Small intestine (tissue), 7 donors: ENCODE measurements at regions not wholly inside any gene's neighbourhood (a gene's known extent, or its start where the extent isn't known, plus 50 kb on each side); places are given as distances from the start of the nearest gene placed in this dataset.
"Not testable (repeated sequence)": the region's sequence is repeated elsewhere in the genome, so short reads cannot be mapped to it uniquely, and the experiment has no call there.

Experiments used
- DNase-seq, 2 donors: peaks; one replicate each; pipeline versions ENCODE4 v3.0.0 to v3.0.0-alpha.2; 2013
- FAIRE-seq: peaks from 2 replicates; lab custom pipeline; 2012; peaks lifted over from hg19 to GRCh38; lab: Jason Lieb, UNC
- H3K27ac ChIP-seq, 3 donors: one replicate each; pipeline ENCODE4 v1.5.1; 2013; ENCODE audit warnings: low read length in 2 of 3, mild to moderate bottlenecking in 2 of 3, control low read depth in 1 of 3, inconsistent platforms in 1 of 3, low read depth in 1 of 3, moderate library complexity in 1 of 3
- H3K27me3 ChIP-seq, 3 donors: one replicate each; pipeline ENCODE4 v1.6.1; 2013; ENCODE audit warnings: low read length in 3 of 3, inconsistent platforms in 1 of 3; ENCODE audit not compliant: control insufficient read depth in 3 of 3, insufficient read depth in 3 of 3
- H3K36me3 ChIP-seq, 3 donors: one replicate each; pipeline ENCODE4 v1.6.1; 2013; ENCODE audit warnings: low read length in 3 of 3, inconsistent platforms in 1 of 3, low read depth in 1 of 3, mild to moderate bottlenecking in 1 of 3, moderate library complexity in 1 of 3; ENCODE audit not compliant: control insufficient read depth in 3 of 3, insufficient read depth in 2 of 3
- H3K4me1 ChIP-seq, 3 donors: one replicate each; pipeline ENCODE4 v1.6.1; 2013; ENCODE audit warnings: low read length in 2 of 3, inconsistent platforms in 1 of 3, low read depth in 1 of 3, mild to moderate bottlenecking in 1 of 3, moderate library complexity in 1 of 3; ENCODE audit not compliant: control insufficient read depth in 3 of 3, insufficient read depth in 2 of 3
- H3K4me3 ChIP-seq, 3 donors: one replicate each; pipeline ENCODE4 v1.5.1; 2013; ENCODE audit warnings: low read length in 3 of 3, control low read depth in 1 of 3, inconsistent platforms in 1 of 3, low read depth in 1 of 3, mild to moderate bottlenecking in 1 of 3, moderate library complexity in 1 of 3
- H3K9me3 ChIP-seq, 2 donors: one replicate each; pipeline ENCODE4 v1.6.1; 2013; ENCODE audit warnings: low read depth in 1 of 2, low read length in 1 of 2; ENCODE audit not compliant: control insufficient read depth in 2 of 2, insufficient read depth in 1 of 2
- WGBS, 3 donors: extraction: QIAGEN DNeasy Blood & Tissue Kit; methylation state at CpG; one replicate each; pipeline ENCODE4 v1.1.7; 2013; 5-methylcytosine and 5-hydroxymethylcytosine counted together
- donor health status: healthy with polysubstance abuse.
- donor health status: control.
- donor health status: control.
- donor health status: Bipolar disorder and iron deficiency.
- donor health status: healthy.

GRCh38 chr6:16991981-16992629 is 109.7 kb upstream of the STMND1 start:
- Histone ChIP-seq H3K27ac (no peak overlapping the region), H3K27me3 (no peaks in the 10 kb centered on the region), H3K4me3 (no peak overlapping the region), H3K4me1 (no peaks in the 10 kb centered on the region), H3K9me3 (peaks cover 0 to 17% of the 10 kb centered on the region in 2 donors), H3K36me3 (no peaks in the 10 kb centered on the region)
- 39 to 60% (median 42%) methylated on average over 3 of the region's 3 CpGs for whole genome bisulfite sequencing, 3 donors
- DNase-seq: no peak
- FAIRE-seq: no peak

- not testable (repeated sequence) for FAIRE-seq
- 64 to 75% (median 65%) methylated on average over 3 of the region's 3 CpGs for WGBS, 3 donors
Measured at GRCh38 chr6:16989976-16990375, 111.9 kb upstream of the STMND1 start.

GRCh38 chr6:16989382-16989781 is 112.5 kb upstream of the STMND1 start:
- whole genome bisulfite sequencing, 3 donors: 89 to 94% (median 93%) methylated on average over 2 of the region's 2 CpGs
- no peak for FAIRE-seq

More at GRCh38 chr6:16989976-16990375, 111.9 kb upstream of the STMND1 start:
- H3K9me3 ChIP-seq: peaks cover 0 to 17% of the 10 kb centered on the region in 2 donors
- H3K27me3 ChIP-seq, H3K4me1 ChIP-seq, DNase-seq, H3K4me3 ChIP-seq, H3K27ac ChIP-seq, H3K36me3 ChIP-seq: not testable (repeated sequence)

DNA sequence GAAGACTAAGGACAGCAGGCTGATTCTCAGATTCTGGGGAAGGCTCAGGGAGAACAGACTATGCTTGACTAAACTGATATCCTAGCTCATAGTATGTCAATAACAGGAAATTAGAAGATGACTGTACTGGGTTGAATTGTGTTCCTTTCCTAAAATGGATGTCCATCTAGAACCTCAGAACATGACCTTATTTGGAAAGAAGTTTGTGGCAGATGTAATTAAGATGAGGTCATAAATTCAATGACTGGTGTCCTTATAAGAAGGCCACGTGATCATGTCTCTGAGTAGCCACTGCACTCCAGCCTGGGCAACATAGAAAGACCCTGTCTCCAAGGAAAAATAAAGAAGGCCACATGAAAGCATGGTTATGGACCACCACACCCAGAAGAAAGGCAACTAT is 113.9 kb upstream of the STMND1 start:
- Histone ChIP-seq H3K27ac (no peak overlapping the region), H3K36me3 (no peaks in the 10 kb centered on the region), H3K9me3 (peaks cover 0 to 17% of the 10 kb centered on the region in 2 donors), H3K27me3 (no peaks in the 10 kb centered on the region), H3K4me3 (no peak overlapping the region), H3K4me1 (no peaks in the 10 kb centered on the region)
- WGBS, 3 donors: 67 to 79% (median 73%) methylated on average over 1 of the region's 1 CpG
- FAIRE-seq: no peak
- no peak for DNase-seq

More at GRCh38 chr6:16989382-16989781, 112.5 kb upstream of the STMND1 start:
- no peaks in the 10 kb centered on the region for H3K36me3 ChIP-seq
- DNase-seq: no peak
- H3K4me1 ChIP-seq: no peaks in the 10 kb centered on the region
- H3K9me3 ChIP-seq: peaks cover 0 to 17% of the 10 kb centered on the region in 2 donors
- H3K27me3 ChIP-seq: no peaks in the 10 kb centered on the region
- H3K27ac ChIP-seq: no peak overlapping the region
- no peak overlapping the region for H3K4me3 ChIP-seq

DNA sequence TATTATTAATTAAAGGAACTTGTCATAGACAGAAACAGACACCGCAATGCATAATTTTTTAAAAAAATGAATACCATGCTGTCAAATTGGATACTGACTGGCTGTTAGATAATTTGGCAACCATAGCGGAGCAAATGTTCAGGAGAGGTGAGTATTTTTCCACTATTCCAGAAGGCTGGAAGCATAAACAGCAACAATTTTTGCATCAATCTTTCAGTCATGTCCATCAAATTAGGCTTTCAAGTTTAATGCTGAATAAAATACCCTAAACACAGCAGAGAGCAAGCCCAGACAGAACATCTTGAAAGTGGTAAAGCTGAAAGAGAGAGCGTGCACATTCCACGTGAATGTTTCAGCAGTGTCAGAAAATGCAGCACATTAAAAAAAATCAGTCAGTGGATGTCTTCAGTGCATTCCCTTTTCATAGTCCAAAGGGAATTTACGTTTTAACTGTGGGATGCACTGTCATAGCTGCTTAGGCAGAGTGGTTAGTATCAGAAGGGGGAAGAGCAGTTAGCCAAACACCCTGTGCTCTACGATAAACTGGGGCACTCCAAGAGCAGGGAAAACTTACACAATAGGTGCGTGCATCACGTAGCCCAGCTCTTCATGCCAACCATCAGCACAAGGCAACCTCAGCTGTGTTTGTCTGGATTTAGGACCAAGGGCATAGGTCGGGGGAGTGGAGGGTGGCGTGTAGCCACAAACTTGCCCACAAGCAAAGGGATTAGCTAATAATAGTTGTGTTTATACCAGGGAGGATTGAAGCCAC is 116.2 kb upstream of the STMND1 start:
- Histone ChIP-seq H3K9me3 (peaks cover 0 to 17% of the 10 kb centered on the region in 2 donors), H3K4me3 (no peak overlapping the region), H3K36me3 (no peaks in the 10 kb centered on the region), H3K27ac (no peak overlapping the region), H3K4me1 (no peaks in the 10 kb centered on the region), H3K27me3 (peaks cover 0 to 2% (median 0%) of the 10 kb centered on the region in 3 donors)
- 37 to 48% (median 39%) methylated on average over 10 of the region's 10 CpGs for WGBS, 3 donors
- FAIRE-seq (no peak), DNase-seq (peak in 1 of 2 donors; percentile 14)

DNA sequence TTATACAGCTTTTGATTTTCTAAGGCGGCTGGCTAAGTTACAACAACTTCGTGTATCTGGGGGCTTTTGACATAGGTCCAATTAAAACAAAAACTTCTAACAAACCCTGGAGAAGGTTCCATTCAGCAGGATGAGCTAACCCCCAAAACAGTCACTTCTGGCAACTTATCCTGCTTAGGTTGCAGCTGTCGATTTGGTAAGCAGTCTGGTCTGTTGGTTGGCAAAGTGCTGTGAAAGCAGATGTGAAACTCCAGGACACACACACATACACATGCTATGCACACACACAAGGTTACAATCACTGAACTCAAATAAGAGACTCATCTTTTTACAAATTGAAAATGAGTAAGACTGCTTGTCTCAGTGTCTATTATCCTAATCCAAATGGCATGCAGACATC is 119.0 kb upstream of the STMND1 start:
- H3K4me3 ChIP-seq: no peak overlapping the region
- DNase-seq: no peak
- H3K27me3 ChIP-seq: peaks cover 0 to 3% (median 3%) of the 10 kb centered on the region in 3 donors
- no peak overlapping the region for H3K27ac ChIP-seq
- no peak for FAIRE-seq
- WGBS, 3 donors: 60 to 82% (median 76%) methylated on average over 3 of the region's 3 CpGs
- no peaks in the 10 kb centered on the region for H3K4me1 ChIP-seq
- no peaks in the 10 kb centered on the region for H3K9me3 ChIP-seq
- no peaks in the 10 kb centered on the region for H3K36me3 ChIP-seq

GRCh38 chr6:16979677-16980370 is 122.0 kb upstream of the STMND1 start:
- H3K36me3 ChIP-seq: no peaks in the 10 kb centered on the region
- peaks cover 0 to 7% (median 3%) of the 10 kb centered on the region in 3 donors for H3K27me3 ChIP-seq
- DNase-seq (no peak), FAIRE-seq (no peak)
- WGBS, 3 donors: 69 to 81% (median 70%) methylated on average over 7 of the region's 7 CpGs
- no peak overlapping the region for H3K4me3 ChIP-seq
- H3K9me3 ChIP-seq: no peaks in the 10 kb centered on the region
- H3K4me1 ChIP-seq: no peaks in the 10 kb centered on the region
- H3K27ac ChIP-seq: no peak overlapping the region

DNA sequence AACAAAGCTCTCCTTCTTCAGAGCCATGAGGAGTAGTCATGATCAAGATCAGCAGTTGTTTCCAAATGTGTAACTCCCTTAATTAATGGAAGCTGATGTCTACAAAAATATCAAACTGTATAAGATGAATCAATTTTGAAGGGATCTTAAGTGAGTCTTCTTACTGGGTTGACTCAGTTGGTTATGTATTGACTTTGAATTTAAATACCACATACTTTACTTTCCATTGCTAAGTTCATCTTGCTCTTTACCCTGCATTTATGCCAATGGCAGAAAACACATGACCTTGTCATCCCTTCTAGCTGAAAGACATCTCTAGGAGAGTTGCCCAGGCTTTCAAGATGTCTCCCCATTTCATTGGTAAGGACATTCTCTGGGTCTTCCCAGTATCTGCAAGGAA is 123.2 kb upstream of the STMND1 start:
- Histone ChIP-seq H3K4me3 (no peak overlapping the region), H3K36me3 (no peaks in the 10 kb centered on the region), H3K27me3 (peaks cover 0 to 12% (median 3%) of the 10 kb centered on the region in 3 donors), H3K9me3 (no peaks in the 10 kb centered on the region), H3K4me1 (no peaks in the 10 kb centered on the region), H3K27ac (no peak overlapping the region)
- FAIRE-seq: no peak
- DNase-seq: no peak
